ENCODE measurements at regions not wholly inside any gene's neighbourhood (a gene's known extent, or its start where the extent isn't known, plus 50 kb on each side); places are given as distances from the start of the nearest gene placed in this dataset.

- DNase-seq = no peak
Observed at GRCh38 chr21:38203229-38203628, 53.6 kb upstream of the KCNJ15 start.

GRCh38 chr21:38205940-38206339 lies 50.9 kb upstream of the KCNJ15 start:
- DNase-seq = no peak

- no peak for DNase-seq
Observed at GRCh38 chr21:38206646-38207045, 50.1 kb upstream of the KCNJ15 start.
